CD14-positive monocyte (primary cell): ENCODE measurements at regions not wholly inside any gene's neighbourhood (a gene's known extent, or its start where the extent isn't known, plus 50 kb on each side); places are given as distances from the start of the nearest gene placed in this dataset.

ENCODE experiments used
- DNase-seq, 3 donors: peaks; one replicate each; pipeline ENCODE4 v3.0.0-alpha.2; 2011 to 2022
- H2AFZ ChIP-seq: 2 replicates; pipeline ENCODE4 v1.6.0; 2012; ENCODE audit warnings: mild to moderate bottlenecking, low read depth, low read length, inconsistent platforms; ENCODE audit not compliant: insufficient read depth, poor library complexity, severe bottlenecking
- H3K27ac ChIP-seq, 2 donors: 1 replicate in 1 of 2; 2 replicates in 1 of 2; pipeline ENCODE4 v1.5.1; 2012 to 2013; ENCODE audit warnings: low read length in 2 of 2, control low read depth in 1 of 2, inconsistent platforms in 1 of 2, low read depth in 1 of 2, mild to moderate bottlenecking in 1 of 2
- H3K27me3 ChIP-seq, 2 donors: one replicate each; pipeline versions ENCODE4 v1.6.0 to v1.6.1; 2011 to 2013; ENCODE audit warnings: low read length in 2 of 2; ENCODE audit not compliant: control insufficient read depth in 2 of 2, insufficient read depth in 2 of 2
- H3K36me3 ChIP-seq, 2 donors: replicated peaks in 1 of 2; 1 replicate in 1 of 2; 2 replicates in 1 of 2; pipeline versions ENCODE4 v1.5.1 to v1.6.1; 2012 to 2013; ENCODE audit warnings: low read length in 2 of 2, control low read depth in 1 of 2, inconsistent platforms in 1 of 2, mild to moderate bottlenecking in 1 of 2; ENCODE audit not compliant: insufficient read depth in 2 of 2, control insufficient read depth in 1 of 2
- H3K4me1 ChIP-seq, 2 donors: 1 replicate in 1 of 2; 2 replicates in 1 of 2; pipeline versions ENCODE4 v1.5.1 to v1.6.1; 2012 to 2013; ENCODE audit warnings: low read length in 2 of 2, control low read depth in 1 of 2, inconsistent platforms in 1 of 2, mild to moderate bottlenecking in 1 of 2, moderate library complexity in 1 of 2; ENCODE audit not compliant: insufficient read depth in 2 of 2, control insufficient read depth in 1 of 2
- H3K4me2 ChIP-seq: replicated peaks from 2 replicates; pipeline ENCODE3; 2012; ENCODE audit warnings: low read length, moderate library complexity, mild to moderate bottlenecking; ENCODE audit not compliant: poor library complexity, severe bottlenecking; ENCODE audit errors: extremely low read depth
- H3K4me3 ChIP-seq, 3 experiments: fragments of 200-600 bp in 1 of 3; sonication (generic) in 1 of 3; replicated peaks in 1 of 3; 1 replicate in 2 of 3; 2 replicates in 1 of 3; pipeline ENCODE4 v1.5.1; 2011 to 2013; ENCODE audit warnings: low read length in 3 of 3, mild to moderate bottlenecking in 3 of 3, control low read depth in 2 of 3, low read depth in 2 of 3, inconsistent platforms in 1 of 3, moderate library complexity in 1 of 3
- H3K79me2 ChIP-seq: 2 replicates; pipeline ENCODE4 v1.6.0; 2012; ENCODE audit warnings: mild to moderate bottlenecking, control low read depth, inconsistent platforms, low read length, moderate library complexity; ENCODE audit not compliant: insufficient read depth
- H3K9ac ChIP-seq: 2 replicates; pipeline ENCODE4 v1.6.0; 2017; ENCODE audit warnings: low read length, mild to moderate bottlenecking; ENCODE audit not compliant: insufficient read depth, poor library complexity, severe bottlenecking
- H3K9me3 ChIP-seq, 2 donors: replicated peaks in 1 of 2; 1 replicate in 1 of 2; 2 replicates in 1 of 2; pipeline versions ENCODE4 v1.5.1 to v1.6.1; 2012 to 2013; ENCODE audit warnings: low read length in 2 of 2, control low read depth in 1 of 2; ENCODE audit not compliant: control insufficient read depth in 1 of 2, insufficient read depth in 1 of 2
- H4K20me1 ChIP-seq: 2 replicates; pipeline ENCODE4 v1.6.0; 2012; ENCODE audit warnings: mild to moderate bottlenecking, low read length, control low read depth, moderate library complexity; ENCODE audit not compliant: insufficient read depth
- H3K27ac Mint-ChIP-seq, 7 donors: one replicate each; pipeline ENCODE4 v1.8.0; 2020; ENCODE audit warnings: mild to moderate bottlenecking in 7 of 7, mixed read lengths in 7 of 7, moderate library complexity in 6 of 7, inconsistent platforms in 2 of 7
- H3K27me3 Mint-ChIP-seq, 3 donors: one replicate each; pipeline ENCODE4 v1.8.0; 2021 to 2022; ENCODE audit warnings: low read depth in 3 of 3, mild to moderate bottlenecking in 3 of 3, mixed read lengths in 3 of 3, moderate library complexity in 3 of 3, inconsistent platforms in 1 of 3
- H3K36me3 Mint-ChIP-seq, 2 donors: one replicate each; pipeline ENCODE4 v1.8.0; 2020; ENCODE audit warnings: mixed read lengths in 2 of 2, inconsistent platforms in 1 of 2, mild to moderate bottlenecking in 1 of 2
- H3K4me1 Mint-ChIP-seq: one replicate; pipeline ENCODE4 v1.8.0; 2020; ENCODE audit warnings: mild to moderate bottlenecking, mixed read lengths
- H3K4me3 Mint-ChIP-seq, 2 donors: one replicate each; pipeline ENCODE4 v1.8.0; 2020; ENCODE audit warnings: mild to moderate bottlenecking in 2 of 2, mixed read lengths in 2 of 2, moderate library complexity in 1 of 2
- H3K9me3 Mint-ChIP-seq, 7 donors: one replicate each; pipeline ENCODE4 v1.8.0; 2020 to 2022; ENCODE audit warnings: mixed read lengths in 7 of 7, mild to moderate bottlenecking in 6 of 7, moderate library complexity in 6 of 7, inconsistent platforms in 2 of 7
- WGBS: methylation state at CpG from one replicate; pipeline ENCODE4 v1.1.5; 2013; ENCODE audit warnings: missing lambda C conversion rate; ENCODE audit not compliant: insufficient coverage; 5-methylcytosine and 5-hydroxymethylcytosine counted together
- intact Hi-C, 2 donors: fragments of 100-400 bp; cut with micrococcal nuclease; formaldehyde crosslinking; loops; one replicate each; pipeline versions ENCODE4 v1.15.0 to v1.15.1; 2023
- TF ChIP-seq, protein P1 (sequence below): fragments of 200-600 bp; IDR thresholded peaks from one replicate; pipeline ENCODE4 v1.8.0; 2022; ENCODE audit warnings: antibody characterized with exemption, mild to moderate bottlenecking

- no peaks in the 10 kb centered on the region for H3K27me3 ChIP-seq
- Mint-ChIP-seq H3K27ac (peak overlapping the region in 5 of 7 donors; percentile 20 to 91 (median 58)), H3K9me3 (peaks cover 0 to 2% (median 0%) of the 10 kb centered on the region in 7 donors), H3K27me3 (peaks cover 0 to 13% (median 2%) of the 10 kb centered on the region in 3 donors), H3K4me3 (peak overlapping the region in 1 of 2 donors; percentile 83), H3K4me1 (peaks cover 73% of the 10 kb centered on the region), H3K36me3 (peaks cover 0 to 9% of the 10 kb centered on the region in 2 donors)
- peaks cover 26% of the 10 kb centered on the region for H3K79me2 ChIP-seq
- H3K27ac ChIP-seq, result no peak overlapping the region
- WGBS, result 4% methylated on average over 20 of the region's 25 CpGs
- TF ChIP-seq, protein P1, sequence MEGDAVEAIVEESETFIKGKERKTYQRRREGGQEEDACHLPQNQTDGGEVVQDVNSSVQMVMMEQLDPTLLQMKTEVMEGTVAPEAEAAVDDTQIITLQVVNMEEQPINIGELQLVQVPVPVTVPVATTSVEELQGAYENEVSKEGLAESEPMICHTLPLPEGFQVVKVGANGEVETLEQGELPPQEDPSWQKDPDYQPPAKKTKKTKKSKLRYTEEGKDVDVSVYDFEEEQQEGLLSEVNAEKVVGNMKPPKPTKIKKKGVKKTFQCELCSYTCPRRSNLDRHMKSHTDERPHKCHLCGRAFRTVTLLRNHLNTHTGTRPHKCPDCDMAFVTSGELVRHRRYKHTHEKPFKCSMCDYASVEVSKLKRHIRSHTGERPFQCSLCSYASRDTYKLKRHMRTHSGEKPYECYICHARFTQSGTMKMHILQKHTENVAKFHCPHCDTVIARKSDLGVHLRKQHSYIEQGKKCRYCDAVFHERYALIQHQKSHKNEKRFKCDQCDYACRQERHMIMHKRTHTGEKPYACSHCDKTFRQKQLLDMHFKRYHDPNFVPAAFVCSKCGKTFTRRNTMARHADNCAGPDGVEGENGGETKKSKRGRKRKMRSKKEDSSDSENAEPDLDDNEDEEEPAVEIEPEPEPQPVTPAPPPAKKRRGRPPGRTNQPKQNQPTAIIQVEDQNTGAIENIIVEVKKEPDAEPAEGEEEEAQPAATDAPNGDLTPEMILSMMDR, result no peak
- no peaks in the 10 kb centered on the region for H3K36me3 ChIP-seq
- peaks cover 61 to 70% of the 10 kb centered on the region in 2 donors for H3K4me1 ChIP-seq
- peak overlapping the region; percentile 64 for H2AFZ ChIP-seq
- intact Hi-C loops, result no loop called here
- H3K9me3 ChIP-seq, result no peaks in the 10 kb centered on the region
- DNase-seq, result no peak
- H3K4me3 ChIP-seq, result no peak overlapping the region
- no peak overlapping the region for H3K4me2 ChIP-seq
- H4K20me1 ChIP-seq, result no peaks in the 10 kb centered on the region
- H3K9ac ChIP-seq, result no peak overlapping the region
Observed at GRCh38 chr17:413706-414380, 61.2 kb upstream of the RPH3AL start.

DNA sequence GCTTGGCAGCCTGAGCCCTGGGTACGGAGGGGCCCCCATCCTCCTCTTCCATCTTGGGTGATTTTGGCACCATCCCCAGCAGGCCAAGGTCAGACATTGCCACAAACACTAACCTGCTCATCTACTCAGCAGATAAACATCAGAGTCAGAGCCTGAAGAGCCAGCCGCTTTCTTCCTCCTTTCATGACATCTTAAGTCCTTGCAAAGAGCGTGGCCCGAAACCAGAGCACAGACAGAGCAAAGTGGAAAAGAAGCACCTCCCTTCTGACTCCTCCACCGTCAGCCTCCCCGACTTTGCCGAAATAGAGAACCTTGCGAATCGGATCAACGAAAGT is 60.4 kb upstream of the RPH3AL start:
- peak overlapping the region in 2 of 3 experiments; percentile 5 to 64 for H3K4me3 ChIP-seq
- intact Hi-C loops, result no loop called here
- peak overlapping the region; percentile 5 for H3K9ac ChIP-seq

More for the DNA sequence above, 60.4 kb upstream of the RPH3AL start:
- DNase-seq, result peak; percentile 34 to 46 (median 45)
- H3K9me3 ChIP-seq, result no peaks in the 10 kb centered on the region
- Mint-ChIP-seq H3K27ac (peak overlapping the region; percentile 11 to 91 (median 89)), H3K4me1 (peaks cover 64% of the 10 kb centered on the region), H3K27me3 (peaks cover 0 to 9% (median 2%) of the 10 kb centered on the region in 3 donors), H3K9me3 (no peaks in the 10 kb centered on the region), H3K36me3 (peaks cover 0 to 9% of the 10 kb centered on the region in 2 donors), H3K4me3 (peak overlapping the region; percentile 75 to 90)
- H3K36me3 ChIP-seq, result no peaks in the 10 kb centered on the region
- peak overlapping the region; percentile 68 for H2AFZ ChIP-seq
- peaks cover 53 to 61% of the 10 kb centered on the region in 2 donors for H3K4me1 ChIP-seq
- H3K27me3 ChIP-seq, result no peaks in the 10 kb centered on the region
- 5% methylated on average over 8 of the region's 10 CpGs for WGBS
- no peaks in the 10 kb centered on the region for H4K20me1 ChIP-seq
- TF ChIP-seq, protein P1, result no peak
- peak overlapping the region; percentile 30 to 56 for H3K27ac ChIP-seq
- peaks cover 26% of the 10 kb centered on the region for H3K79me2 ChIP-seq
- H3K4me2 ChIP-seq, result peak overlapping the region; percentile 78
